Neural cell (in vitro differentiated cells): ENCODE measurements at regions not wholly inside any gene's neighbourhood (a gene's known extent, or its start where the extent isn't known, plus 50 kb on each side); places are given as distances from the start of the nearest gene placed in this dataset.

Experiments
- H2AFZ ChIP-seq: fragments of 200-600, 300-800 bp; sonication (generic), shearing (Covaris generic); 2 replicates; pipeline ENCODE4 v1.6.0; 2014; ENCODE audit warnings: low read depth, mild to moderate bottlenecking, antibody characterized with exemption, low read length, moderate library complexity
- H3F3A ChIP-seq: fragments of 200-600 bp; shearing (Covaris generic); 2 replicates; pipeline ENCODE4 v1.6.1; 2016; ENCODE audit warnings: mild to moderate bottlenecking, moderate library complexity, mixed read lengths, antibody characterized with exemption, low read length; ENCODE audit not compliant: insufficient read depth, poor library complexity, severe bottlenecking
- H3K27ac ChIP-seq: fragments of 200-600, 300-800 bp; sonication (generic), shearing (Covaris generic); 2 replicates; pipeline ENCODE4 v1.5.1; 2014; ENCODE audit warnings: mild to moderate bottlenecking, low read length, moderate library complexity
- H3K27me3 ChIP-seq: fragments of 300-800, 200-600 bp; sonication (generic), shearing (Covaris generic); 2 replicates; pipeline ENCODE4 v1.6.0; 2014; ENCODE audit warnings: mild to moderate bottlenecking, low read depth, low read length, moderate library complexity; ENCODE audit not compliant: insufficient read depth
- H3K36me3 ChIP-seq: fragments of 300-800, 200-600 bp; sonication (generic), shearing (Covaris generic); 2 replicates; pipeline ENCODE4 v1.5.1; 2014; ENCODE audit warnings: mild to moderate bottlenecking, antibody characterized with exemption, low read length, moderate library complexity; ENCODE audit not compliant: insufficient read depth
- H3K4me2 ChIP-seq: fragments of 300-800, 200-600 bp; sonication (generic), shearing (Covaris generic); 2 replicates; pipeline ENCODE4 v1.6.0; 2014; ENCODE audit warnings: mild to moderate bottlenecking, low read length
- H3K4me3 ChIP-seq: fragments of 300-800, 200-600 bp; sonication (generic), shearing (Covaris generic); 2 replicates; pipeline ENCODE4 v1.5.1; 2014; ENCODE audit warnings: mild to moderate bottlenecking, low read length, moderate library complexity
- H3K79me2 ChIP-seq: fragments of 200-600 bp; shearing (Covaris generic); replicated peaks from 2 replicates; pipeline ENCODE4 v1.6.0; 2014; ENCODE audit warnings: mild to moderate bottlenecking, low read length, moderate library complexity; ENCODE audit not compliant: insufficient read depth
- H3K9ac ChIP-seq: fragments of 300-800, 200-600 bp; sonication (generic), shearing (Covaris generic); 2 replicates; pipeline ENCODE4 v1.6.1; 2016; ENCODE audit warnings: mild to moderate bottlenecking, low read length, mixed read lengths
- H3K9me2 ChIP-seq: fragments of 200-600 bp; shearing (Covaris generic); 2 replicates; pipeline ENCODE4 v1.6.1; 2016; ENCODE audit warnings: mild to moderate bottlenecking, low read length, mixed read lengths; ENCODE audit not compliant: insufficient read depth
- H3K9me3 ChIP-seq: fragments of 200-600, 300-800 bp; sonication (generic), shearing (Covaris generic); 2 replicates; pipeline ENCODE4 v1.6.1; 2016; ENCODE audit warnings: mild to moderate bottlenecking, mixed run types, low read length, moderate library complexity, mixed read lengths
- H4K20me1 ChIP-seq: fragments of 200-600 bp; shearing (Covaris generic); 2 replicates; pipeline ENCODE4 v1.6.1; 2016; ENCODE audit warnings: mild to moderate bottlenecking, mixed run types; ENCODE audit not compliant: insufficient read depth
- EP300 ChIP-seq: fragments of 450-650 bp; conservative IDR thresholded peaks from 2 replicates; pipeline ENCODE4 v1.6.1; 2014; ENCODE audit warnings: antibody characterized with exemption, mild to moderate bottlenecking, moderate library complexity; ENCODE audit not compliant: poor library complexity, severe bottlenecking
- EZH2 ChIP-seq: fragments of 200-600, 300-800 bp; shearing (Covaris generic), sonication (generic); IDR thresholded peaks from 2 replicates; pipeline ENCODE4 v1.6.1; 2014; ENCODE audit warnings: antibody characterized with exemption, low read length, borderline replicate concordance, mild to moderate bottlenecking; ENCODE audit not compliant: insufficient read depth, poor library complexity, severe bottlenecking
- MXI1 ChIP-seq: fragments of 450-650 bp; conservative IDR thresholded peaks from 2 replicates; pipeline ENCODE4 v1.6.1; 2014; ENCODE audit warnings: antibody characterized with exemption, mild to moderate bottlenecking; ENCODE audit not compliant: poor library complexity, severe bottlenecking
- POLR2AphosphoS5 ChIP-seq: IDR thresholded peaks from 2 replicates; pipeline ENCODE4 v1.6.1; 2012
- RAD21 ChIP-seq: fragments of 450-650 bp; conservative IDR thresholded peaks from 2 replicates; pipeline ENCODE4 v1.6.1; 2014; ENCODE audit warnings: antibody characterized with exemption, mild to moderate bottlenecking, moderate library complexity
- SMC3 ChIP-seq: fragments of 450-650 bp; conservative IDR thresholded peaks from 2 replicates; pipeline ENCODE4 v1.6.1; 2014; ENCODE audit warnings: antibody characterized with exemption, mild to moderate bottlenecking, moderate library complexity; ENCODE audit not compliant: poor library complexity
- TAF1 ChIP-seq: IDR thresholded peaks from 2 replicates; pipeline ENCODE4 v1.6.1; 2012; ENCODE audit warnings: low read depth
- TF ChIP-seq, protein P1 (sequence below): fragments of 450-650 bp; IDR thresholded peaks from 2 replicates; pipeline ENCODE4 v1.5.1; 2014; ENCODE audit warnings: antibody characterized with exemption, mild to moderate bottlenecking, moderate library complexity; ENCODE audit not compliant: poor library complexity, severe bottlenecking
- TF ChIP-seq, protein P2 (sequence below): IDR thresholded peaks from 2 replicates; pipeline ENCODE4 v1.6.1; 2012; ENCODE audit warnings: borderline replicate concordance

DNA sequence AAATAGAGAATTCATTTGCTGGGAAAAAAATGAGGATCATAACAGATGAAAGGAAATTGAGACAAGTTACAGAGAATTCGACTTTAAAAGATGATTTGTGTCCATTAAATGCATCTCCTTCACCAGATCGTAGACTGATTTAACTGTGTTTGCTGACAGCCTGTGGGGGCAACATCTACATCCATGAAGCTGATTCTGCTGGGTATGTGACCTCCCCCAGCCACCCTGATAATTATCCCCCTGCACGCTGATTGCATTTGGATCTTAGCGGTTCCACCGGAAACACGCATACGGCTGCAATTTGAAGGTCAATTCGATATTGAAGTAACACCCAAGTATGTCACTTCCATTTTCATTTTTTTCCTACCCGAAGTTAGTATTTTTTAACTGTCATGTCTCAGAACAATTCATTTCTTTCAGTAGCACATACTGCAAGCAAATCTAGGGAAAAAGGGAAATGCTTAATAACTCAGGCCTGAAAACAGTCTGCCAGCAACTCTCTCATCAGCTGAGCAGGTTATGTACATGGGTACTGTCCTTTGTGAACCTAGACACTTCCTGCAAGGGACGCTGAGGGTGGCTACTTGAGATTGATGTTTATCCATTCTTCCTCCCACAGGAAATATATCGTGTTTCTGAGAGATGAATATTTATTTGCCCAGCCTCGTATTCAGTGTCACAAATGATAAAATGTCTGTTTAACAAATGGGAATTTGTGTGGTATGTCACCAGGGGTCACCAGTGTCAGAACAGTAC, 134.9 kb downstream of the ZNF22 start:
- Histone ChIP-seq H3K36me3 (no peaks in the 10 kb centered on the region), H2AFZ (no peak overlapping the region), H3K4me3 (no peak overlapping the region), H4K20me1 (no peaks in the 10 kb centered on the region), H3K9ac (no peak overlapping the region), H3K27ac (no peak overlapping the region), H3K4me2 (no peak overlapping the region), H3F3A (no peaks in the 10 kb centered on the region), H3K27me3 (no peaks in the 10 kb centered on the region), H3K79me2 (no peaks in the 10 kb centered on the region), H3K9me3 (no peaks in the 10 kb centered on the region), H3K9me2 (no peaks in the 10 kb centered on the region)
- TF ChIP-seq SMC3 (no peak), EP300 (no peak), POLR2AphosphoS5 (no peak), TAF1 (no peak), MXI1 (no peak), EZH2 (no peak)
- TF ChIP-seq, protein P1, sequence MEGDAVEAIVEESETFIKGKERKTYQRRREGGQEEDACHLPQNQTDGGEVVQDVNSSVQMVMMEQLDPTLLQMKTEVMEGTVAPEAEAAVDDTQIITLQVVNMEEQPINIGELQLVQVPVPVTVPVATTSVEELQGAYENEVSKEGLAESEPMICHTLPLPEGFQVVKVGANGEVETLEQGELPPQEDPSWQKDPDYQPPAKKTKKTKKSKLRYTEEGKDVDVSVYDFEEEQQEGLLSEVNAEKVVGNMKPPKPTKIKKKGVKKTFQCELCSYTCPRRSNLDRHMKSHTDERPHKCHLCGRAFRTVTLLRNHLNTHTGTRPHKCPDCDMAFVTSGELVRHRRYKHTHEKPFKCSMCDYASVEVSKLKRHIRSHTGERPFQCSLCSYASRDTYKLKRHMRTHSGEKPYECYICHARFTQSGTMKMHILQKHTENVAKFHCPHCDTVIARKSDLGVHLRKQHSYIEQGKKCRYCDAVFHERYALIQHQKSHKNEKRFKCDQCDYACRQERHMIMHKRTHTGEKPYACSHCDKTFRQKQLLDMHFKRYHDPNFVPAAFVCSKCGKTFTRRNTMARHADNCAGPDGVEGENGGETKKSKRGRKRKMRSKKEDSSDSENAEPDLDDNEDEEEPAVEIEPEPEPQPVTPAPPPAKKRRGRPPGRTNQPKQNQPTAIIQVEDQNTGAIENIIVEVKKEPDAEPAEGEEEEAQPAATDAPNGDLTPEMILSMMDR, result no peak
- TF ChIP-seq, protein P2, sequence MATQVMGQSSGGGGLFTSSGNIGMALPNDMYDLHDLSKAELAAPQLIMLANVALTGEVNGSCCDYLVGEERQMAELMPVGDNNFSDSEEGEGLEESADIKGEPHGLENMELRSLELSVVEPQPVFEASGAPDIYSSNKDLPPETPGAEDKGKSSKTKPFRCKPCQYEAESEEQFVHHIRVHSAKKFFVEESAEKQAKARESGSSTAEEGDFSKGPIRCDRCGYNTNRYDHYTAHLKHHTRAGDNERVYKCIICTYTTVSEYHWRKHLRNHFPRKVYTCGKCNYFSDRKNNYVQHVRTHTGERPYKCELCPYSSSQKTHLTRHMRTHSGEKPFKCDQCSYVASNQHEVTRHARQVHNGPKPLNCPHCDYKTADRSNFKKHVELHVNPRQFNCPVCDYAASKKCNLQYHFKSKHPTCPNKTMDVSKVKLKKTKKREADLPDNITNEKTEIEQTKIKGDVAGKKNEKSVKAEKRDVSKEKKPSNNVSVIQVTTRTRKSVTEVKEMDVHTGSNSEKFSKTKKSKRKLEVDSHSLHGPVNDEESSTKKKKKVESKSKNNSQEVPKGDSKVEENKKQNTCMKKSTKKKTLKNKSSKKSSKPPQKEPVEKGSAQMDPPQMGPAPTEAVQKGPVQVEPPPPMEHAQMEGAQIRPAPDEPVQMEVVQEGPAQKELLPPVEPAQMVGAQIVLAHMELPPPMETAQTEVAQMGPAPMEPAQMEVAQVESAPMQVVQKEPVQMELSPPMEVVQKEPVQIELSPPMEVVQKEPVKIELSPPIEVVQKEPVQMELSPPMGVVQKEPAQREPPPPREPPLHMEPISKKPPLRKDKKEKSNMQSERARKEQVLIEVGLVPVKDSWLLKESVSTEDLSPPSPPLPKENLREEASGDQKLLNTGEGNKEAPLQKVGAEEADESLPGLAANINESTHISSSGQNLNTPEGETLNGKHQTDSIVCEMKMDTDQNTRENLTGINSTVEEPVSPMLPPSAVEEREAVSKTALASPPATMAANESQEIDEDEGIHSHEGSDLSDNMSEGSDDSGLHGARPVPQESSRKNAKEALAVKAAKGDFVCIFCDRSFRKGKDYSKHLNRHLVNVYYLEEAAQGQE, result no peak

DNA sequence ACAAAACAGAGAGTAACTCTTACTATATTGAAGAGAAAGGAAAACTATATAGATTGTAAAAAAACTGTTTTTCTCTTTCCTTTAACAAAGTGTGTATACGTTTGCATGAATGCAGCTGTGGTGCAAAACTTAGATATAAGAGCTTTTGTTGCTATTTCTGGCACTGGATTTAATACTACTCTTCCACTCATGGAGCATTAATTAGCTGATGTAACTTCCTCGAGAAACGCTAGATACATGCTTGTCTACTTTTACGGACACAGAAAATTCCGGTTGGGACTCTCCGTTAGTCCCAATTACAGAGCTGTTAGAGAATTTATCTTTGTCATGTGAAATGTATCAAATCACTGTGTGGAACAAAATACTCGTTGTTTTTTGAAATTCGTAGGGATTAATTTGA, 135.5 kb downstream of the ZNF22 start:
- no peaks in the 10 kb centered on the region for H3F3A ChIP-seq
- no peak overlapping the region for H2AFZ ChIP-seq
- no peaks in the 10 kb centered on the region for H3K9me2 ChIP-seq
- H3K79me2 ChIP-seq, result no peaks in the 10 kb centered on the region
- TF ChIP-seq SMC3 (no peak), EZH2 (no peak), MXI1 (no peak), POLR2AphosphoS5 (no peak), TAF1 (no peak), RAD21 (no peak)
- TF ChIP-seq, protein P1, result no peak
- TF ChIP-seq, protein P2, result no peak
- H3K27me3 ChIP-seq, result no peaks in the 10 kb centered on the region
- H3K9ac ChIP-seq, result no peak overlapping the region
- no peaks in the 10 kb centered on the region for H3K36me3 ChIP-seq
- H3K4me2 ChIP-seq, result no peak overlapping the region
- no peak overlapping the region for H3K4me3 ChIP-seq
- H3K9me3 ChIP-seq, result no peaks in the 10 kb centered on the region
- no peaks in the 10 kb centered on the region for H4K20me1 ChIP-seq
- no peak overlapping the region for H3K27ac ChIP-seq
